Stimulated activated CD4-positive, alpha-beta T cell treated with anti-CD3 and anti-CD28 coated beads, TNF-alpha, amount 100 ng/mL, for 24 hours (primary cell): ENCODE measurements at regions not wholly inside any gene's neighbourhood (a gene's known extent, or its start where the extent isn't known, plus 50 kb on each side); places are given as distances from the start of the nearest gene placed in this dataset.
"Not testable (repeated sequence)": the region's sequence is repeated elsewhere in the genome, so short reads cannot be mapped to it uniquely, and the experiment has no call there.

ENCODE experiments used
- DNase-seq, 3 experiments: peaks; one replicate each; pipeline ENCODE4 v3.0.0-alpha.2; 2020; ENCODE audit warnings: low read depth in 3 of 3

DNA sequence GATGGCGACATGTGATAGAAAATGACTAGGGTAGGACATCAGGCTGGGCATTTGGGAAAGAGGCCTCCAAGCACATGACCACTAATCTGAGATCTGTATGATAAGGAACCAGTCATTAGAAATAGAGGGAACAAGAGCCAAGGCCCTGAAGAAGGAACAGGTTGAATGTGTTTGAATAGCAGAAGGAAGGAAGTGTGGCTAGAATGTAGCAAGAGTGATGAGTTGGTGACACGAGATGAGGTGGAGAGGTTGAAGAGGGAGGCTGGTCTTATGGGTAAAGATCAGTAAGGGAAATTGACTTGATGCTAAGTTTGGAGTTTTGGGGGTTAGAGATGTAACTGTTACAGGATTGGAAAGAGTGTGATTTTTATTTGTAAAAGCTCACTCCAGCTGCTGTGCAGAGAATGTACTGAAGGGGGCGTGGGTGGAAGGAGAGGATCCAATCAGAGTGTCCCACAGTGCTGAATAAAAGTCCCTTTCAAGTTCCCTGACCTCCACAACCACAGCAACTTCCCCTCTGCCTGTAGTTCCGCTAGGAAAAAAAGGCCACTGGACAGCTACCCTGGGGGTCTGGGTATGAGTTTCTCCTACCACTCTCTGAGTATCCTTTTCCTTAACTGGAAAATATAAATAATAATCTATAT is 295.0 kb downstream of the OMA1 start:
- no peak for DNase-seq

DNA sequence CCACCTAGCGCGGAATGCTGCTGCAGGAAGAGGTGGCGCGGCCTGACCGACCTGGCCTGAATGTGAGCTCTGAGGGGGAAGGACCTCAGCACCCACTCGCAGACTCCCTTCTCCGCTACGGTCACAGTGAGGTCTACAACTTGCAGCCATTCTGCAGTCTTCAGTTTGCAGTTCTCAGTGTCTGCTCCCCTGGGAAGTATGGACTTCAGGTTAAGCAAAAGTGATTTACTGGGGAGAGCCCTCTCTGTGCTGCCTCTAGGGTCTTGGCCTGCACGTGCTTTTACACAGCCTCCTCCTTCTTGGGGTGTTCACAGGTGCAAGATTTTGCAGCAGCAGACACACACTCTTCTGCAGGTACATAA is 296.0 kb downstream of the OMA1 start:
- no peak for DNase-seq

DNA sequence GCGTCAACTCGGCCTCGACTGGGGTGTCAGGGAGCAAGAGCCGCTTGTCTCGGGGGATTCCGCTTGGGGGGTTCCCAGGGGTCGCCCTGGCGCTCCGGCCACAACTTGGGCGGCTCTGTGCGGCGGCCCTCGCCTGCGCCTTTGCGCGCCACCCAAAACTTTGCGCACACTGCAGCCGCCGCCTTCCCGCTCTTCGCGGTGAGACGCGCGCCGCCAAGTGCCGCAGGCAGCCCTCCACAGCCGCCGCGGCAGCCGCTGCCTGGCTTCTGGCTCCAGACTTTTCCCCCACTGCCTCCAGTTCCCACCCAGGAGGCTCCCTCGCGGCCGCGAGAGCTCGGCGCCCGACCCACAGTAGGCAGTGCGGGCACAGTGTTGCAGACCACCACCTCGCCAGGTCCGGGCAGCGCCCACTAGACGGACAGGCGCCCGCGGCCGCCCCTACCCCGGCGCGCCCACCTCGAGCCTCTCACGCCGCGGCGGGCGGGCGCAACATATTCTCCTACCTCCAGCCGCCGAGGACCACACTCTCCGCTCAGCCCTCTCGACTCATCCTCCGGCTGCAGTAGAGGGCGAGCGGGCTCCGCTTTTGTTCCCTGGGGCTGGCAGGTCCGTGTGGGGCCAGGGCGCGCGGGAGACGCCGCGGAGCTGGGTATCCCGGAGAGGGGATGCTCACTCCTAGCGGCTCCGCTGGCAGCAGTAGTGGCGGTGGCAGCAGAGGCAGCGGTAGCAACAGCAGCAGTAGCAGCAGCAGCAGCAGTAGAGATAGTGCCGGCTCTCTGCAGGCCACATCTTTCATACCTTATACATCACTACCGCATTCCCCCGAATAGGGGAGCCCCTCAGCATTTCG is 296.6 kb downstream of the OMA1 start:
- peak in 1 of 3 experiments; percentile 7 for DNase-seq

DNA sequence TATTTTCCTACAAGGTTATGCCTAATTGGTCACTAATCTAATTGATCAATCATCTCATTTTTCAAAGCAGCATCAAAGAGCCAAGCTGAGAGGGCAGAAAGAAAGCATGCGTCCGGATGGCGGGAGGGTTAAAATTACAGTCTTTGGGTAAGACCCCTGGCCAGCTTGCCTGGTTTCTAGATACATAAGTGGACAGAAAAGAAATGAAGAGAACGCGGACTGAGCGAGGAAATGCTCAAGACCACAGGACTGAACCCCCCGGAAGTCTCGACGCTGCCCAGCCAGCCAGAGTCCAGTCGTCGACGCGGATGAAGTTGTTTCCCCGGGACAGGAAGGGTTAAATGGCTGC is 297.2 kb downstream of the OMA1 start:
- no peak for DNase-seq

DNA sequence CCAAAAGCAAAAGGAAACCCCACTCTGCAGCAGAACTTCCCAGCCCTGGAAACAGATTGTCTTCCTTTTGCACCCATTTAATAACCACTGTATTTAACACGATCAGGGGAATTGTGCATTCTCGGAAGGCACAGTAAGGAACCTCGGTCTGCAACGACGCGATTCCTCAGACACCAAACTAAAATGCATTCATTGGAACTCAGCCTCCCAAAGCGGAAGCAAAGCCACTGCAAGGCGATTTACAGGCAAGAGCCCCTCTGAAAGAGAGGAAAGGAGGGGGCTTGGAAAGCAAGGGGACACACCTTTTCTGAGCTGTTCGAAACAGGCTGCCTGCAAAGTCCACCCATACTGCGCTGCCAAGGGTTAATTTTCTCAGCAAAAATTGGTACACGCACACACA is 297.7 kb downstream of the OMA1 start:
- DNase-seq = no peak

DNA sequence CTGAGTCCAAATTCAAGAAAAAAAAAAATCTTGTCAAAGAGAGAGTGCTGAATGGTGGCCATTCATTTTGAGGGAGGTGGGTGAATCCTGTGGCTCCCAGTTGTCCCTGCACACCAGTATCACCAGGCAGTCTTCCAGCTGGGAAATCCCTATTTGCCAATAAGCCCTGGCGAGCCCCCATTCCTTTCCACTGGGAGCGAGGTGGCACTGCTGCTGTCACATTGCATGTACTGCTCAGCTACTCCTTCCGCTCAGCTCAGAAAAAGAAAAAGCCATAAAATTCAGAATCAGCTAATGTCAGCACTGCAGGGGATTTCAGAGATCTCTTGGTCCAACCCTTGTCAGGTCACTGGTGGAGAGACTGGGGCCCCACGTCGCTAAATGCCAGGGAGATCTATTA is 298.5 kb downstream of the OMA1 start:
- DNase-seq = no peak

DNA sequence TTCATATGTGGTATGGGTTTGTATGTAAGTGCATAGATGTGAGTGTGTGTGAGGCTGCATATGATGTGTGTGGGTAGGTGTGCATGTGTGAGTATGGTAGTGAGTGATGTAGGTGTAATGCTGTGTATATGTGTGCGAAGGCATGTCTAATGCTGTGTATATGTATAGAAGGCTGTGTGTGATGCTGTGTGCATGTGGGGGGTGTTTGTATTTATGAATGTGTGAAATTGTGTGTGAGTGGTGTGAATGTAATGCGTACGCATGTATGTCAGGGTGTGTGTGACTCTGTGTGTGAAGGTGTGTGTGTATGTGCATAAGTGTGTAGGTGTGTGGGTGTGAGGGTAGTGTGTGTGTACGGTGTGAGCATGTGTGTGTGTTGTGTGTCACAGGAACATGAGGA is 300.0 kb downstream of the OMA1 start:
- DNase-seq = no peak

DNA sequence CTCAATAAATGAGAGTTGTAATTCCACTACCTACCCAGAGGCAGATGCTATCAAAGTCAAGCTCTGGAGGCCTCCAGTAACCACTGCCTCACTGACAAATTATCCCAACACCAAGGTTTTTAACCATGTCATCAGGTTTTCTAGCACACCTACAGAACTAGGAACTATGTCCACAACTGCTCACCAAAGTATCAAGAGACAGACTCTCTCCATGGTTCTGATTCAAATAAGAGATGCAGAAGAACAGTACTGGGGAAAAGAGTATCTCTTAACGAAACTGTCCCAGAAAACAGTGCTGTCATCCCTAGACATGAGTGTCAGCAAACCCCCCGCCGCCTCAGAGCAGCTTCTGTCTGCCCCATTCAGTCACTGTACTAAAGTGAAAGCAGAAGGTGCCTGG is 301.7 kb downstream of the OMA1 start:
- DNase-seq = no peak

DNA sequence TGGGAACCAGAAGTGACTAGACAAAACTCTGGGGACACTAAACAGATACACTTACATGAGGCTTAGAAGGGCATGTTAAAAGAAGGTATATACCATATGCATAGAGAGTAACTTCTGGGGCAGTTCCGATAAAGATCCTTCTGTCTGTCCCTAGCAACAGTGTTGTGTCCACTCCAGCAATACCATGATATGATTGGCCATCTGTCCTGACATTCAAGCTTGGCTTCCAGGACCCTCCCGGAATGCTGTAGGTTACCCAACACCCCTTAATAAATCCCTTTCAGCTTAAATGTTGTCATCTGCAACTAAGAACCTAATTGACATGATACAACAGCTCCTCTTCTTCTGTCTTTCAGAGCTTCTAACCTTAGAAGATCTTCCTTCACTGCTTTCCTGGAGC is 307.7 kb downstream of the OMA1 start:
- DNase-seq = no peak

DNA sequence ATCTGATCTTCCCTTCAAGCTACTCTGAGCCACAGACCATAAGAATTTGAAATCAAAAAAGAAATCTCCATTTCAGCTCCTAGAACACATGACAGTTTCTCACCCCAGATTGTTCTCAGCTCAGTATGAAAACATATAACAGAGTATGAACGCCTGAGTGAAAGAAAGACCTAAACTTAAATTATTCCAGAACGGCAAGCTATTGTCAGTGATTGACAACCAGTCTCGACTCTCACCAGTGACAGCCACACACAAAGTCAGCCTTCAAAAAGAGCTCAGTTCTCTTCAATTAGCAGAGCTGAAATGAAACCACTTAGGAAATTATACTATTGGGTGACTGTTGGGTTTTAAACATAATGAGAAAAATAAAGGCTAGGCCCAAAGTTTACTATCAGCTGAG is 312.8 kb downstream of the OMA1 start:
- no peak for DNase-seq

DNA sequence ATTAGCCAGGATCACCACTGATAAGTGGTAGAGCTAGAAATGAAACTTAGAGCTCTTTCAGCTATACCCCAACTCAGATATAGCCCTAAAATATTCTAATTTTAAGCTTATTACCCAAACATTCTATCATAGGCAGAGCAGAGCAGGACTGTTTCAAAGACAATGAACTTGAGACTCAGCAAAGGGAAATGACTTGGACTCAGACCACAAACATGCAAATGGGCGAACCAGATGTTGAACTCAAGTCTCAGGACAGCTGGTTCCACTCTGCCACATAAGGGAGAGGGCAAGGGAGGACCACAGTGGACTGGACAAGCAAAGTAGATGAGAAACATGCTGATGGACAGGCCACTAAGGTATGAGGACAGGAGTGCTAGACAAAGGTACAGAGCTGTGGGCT is 315.3 kb downstream of the OMA1 start:
- no peak for DNase-seq

DNA sequence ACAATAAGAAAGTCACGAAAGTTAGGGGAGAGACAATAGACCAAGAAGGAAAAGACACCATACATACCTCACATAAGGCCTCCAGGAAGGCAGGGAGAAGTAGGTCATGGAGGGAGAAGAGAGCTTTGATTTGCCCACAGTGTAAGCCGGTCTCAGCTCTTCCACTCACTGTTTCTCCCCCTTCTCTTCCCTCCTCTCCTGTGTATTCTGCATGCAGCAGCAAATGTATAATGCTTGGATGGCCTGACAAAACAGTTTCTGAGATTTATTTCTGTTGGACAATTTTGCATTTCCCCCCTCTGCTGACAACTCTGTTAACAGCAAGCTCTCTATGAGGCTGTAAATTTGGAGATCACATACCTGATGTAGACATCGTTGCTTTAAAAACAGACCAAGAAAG is 318.9 kb downstream of the OMA1 start:
- no peak for DNase-seq

DNA sequence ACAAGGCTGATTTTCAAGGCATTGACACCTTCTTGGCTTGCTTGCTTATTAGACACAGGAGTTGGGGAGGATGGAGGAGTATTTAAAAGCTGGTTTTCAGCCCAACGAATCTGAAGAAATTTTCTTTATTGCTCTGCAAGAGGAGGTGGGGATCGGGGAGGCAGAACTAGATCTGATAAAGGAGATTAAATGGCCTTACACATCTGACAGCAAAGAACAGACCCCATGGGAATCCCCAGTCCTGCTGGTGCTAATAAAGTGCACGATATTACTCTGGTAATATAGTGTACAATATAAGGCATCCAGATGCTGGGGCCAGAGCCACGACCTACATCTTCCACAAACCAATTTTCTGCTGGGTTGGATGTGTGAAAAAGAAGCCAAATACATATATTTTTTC is 323.0 kb downstream of the OMA1 start:
- DNase-seq = no peak

DNA sequence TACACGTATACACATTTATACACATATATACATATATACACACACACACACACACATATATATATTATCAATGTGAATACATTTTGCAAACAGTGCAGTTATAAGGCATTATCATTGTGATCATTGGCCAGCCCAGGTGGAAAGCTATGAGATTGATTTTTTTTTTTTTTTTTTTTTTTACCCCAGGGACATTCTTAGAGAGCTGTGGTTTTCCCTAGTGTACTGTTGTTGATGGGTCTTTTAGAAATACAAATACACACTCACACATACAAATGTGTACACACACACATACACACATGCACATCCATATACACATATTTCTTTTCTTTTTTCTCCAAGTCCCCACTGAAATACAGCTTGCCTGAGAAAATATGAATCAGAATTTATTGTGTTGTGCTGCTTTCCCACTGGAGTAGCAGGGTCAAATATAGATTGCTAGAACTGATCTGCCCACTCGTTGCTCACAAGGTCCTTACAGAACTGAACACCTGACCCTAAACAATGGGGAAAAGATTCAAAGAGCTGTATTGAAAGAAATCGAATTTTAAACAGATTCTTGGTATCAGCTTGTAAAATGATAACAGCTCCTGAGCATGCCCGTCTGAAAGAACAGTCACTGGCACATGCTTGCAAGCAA is 325.6 kb downstream of the OMA1 start:
- no peak for DNase-seq

DNA sequence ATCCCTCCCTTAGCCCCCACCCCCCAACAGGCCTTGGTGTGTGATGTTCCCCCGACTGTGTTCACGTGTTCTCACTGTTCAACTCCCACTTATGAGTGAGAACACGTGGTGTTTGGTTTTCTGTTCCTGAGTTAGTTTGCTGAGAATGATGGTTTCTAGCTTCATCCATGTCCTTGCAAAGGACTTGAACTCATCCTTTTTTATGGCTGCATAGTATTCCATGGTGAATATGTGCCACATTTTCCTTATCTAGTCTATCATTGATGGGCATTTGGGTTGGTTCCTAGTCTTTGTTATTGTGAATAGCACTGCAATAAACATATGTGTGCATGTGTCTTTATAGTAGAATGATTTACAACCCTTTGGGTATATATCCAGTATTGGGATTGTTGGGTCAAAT is 330.4 kb downstream of the OMA1 start:
- DNase-seq = not testable (repeated sequence)

DNA sequence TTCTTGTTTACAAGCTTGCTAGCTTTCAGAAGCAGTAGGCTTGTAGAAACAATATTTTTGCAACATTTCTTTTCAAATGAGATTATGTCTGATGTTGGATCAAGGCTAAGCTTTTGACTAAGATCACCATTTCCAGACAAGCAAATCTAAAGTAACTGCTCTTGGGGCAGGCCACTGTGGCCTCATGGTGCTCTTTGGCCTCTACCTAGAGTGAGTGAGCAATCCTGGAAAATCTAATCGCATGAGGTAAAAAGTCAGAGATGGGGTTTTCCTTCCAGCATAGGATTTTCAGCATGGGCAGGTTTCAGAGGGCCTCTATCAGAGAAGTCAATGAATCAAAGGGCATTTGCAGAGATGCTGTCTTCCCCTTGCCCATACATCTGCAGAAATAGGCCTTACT is 331.9 kb downstream of the OMA1 start:
- DNase-seq = no peak

DNA sequence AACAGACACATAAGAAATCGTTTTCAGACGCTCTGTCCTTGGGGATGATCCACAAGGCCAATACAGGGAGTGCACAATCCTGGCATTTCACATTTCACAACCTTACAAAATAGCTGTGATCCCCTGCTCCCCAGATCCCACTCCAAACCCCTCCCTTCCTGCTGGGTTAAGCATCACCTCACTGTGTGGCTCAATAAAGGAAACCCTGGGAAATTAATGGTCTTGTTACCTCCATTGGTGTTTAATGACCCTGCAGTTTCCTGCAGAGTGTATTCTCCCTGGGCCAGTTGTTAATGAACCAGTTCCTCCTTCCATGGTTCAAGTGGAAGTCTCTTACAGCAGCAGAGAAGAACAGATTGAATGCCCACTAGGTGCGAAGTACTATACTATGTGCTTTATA is 334.7 kb downstream of the OMA1 start:
- DNase-seq = no peak

DNA sequence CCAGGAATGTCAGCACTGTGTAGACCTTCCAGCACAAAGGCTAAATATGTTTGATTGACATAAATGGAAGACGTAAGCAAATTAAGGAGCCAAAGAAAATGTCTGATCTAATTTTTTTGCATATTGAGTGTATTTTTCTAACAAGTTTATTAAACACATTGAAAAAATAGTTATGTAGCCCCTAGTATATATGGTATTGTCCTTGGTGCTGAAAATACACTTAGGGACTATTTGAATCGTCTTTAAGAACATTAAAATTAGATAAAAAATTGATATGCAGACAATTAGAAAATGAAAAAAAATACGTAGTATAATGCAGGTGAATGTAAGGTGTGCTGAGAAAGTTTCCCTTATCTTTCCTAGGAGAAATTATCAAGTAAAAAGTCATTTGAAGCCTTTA is 337.0 kb downstream of the OMA1 start:
- DNase-seq = no peak

DNA sequence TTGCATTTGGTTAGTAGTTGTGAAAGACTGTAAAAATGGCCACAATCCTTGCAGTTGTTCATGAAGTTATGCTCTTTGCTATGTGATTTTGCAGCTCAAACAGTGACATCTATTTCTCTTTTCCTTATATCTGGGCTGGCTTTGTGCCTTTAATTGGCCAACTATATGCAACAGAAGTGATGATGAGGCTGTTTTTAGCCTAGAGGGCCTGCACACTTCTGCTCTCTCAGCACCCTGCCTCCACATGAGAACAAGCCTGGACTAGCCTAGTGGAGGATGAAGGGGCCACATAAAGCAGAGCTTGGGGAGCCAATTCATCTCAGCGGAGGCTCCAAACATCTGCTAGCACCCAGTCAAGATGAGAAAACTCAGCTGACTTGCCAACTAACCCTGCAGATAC is 339.8 kb downstream of the OMA1 start:
- DNase-seq = no peak

DNA sequence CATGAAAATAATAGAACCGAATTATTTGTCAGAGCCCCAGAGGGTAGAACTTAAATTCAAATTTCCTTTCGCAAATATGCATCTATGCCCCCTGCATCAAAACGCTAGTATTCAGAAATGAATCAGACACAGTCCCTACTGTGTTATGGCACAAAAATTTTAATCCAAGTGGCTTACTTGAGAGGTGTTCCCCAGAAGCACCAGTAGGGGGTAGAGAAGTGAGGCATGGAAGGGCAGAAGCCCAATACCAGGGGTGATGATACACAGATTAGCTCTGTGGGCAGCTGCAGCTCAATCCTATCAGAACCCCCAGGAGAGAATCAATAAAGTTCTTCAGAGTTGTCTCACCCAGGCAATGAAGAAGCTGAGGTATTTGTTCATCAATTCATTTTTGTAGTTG is 342.2 kb downstream of the OMA1 start:
- no peak for DNase-seq

DNA sequence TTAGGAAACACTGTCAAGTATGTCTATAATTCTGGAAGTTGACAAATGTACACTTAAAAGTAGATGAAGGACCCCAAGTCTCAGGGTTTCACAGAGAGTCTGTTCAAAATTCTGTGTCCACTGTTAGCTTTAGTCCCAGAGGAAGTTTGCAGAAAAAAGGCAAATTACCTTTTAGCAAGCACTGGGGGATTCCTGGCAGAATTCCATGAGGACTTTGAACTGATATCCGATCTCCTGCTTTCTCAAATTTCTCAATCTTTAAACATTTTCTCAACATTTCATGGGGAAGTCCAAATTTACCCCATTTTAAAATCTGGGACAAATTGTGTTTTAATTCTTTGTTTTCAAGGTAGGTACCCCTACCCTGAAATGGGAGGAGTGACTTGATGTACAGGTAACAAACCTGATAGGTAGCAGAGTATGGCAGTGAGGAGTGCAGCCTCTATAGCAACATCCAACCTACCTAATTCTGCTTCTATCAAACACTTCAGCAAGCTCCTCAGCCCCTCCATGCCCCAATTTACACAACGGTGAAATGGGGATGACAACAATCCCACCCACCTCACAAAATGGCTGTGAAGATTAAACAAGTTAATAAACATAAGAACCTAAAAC is 344.9 kb downstream of the OMA1 start:
- no peak for DNase-seq

DNA sequence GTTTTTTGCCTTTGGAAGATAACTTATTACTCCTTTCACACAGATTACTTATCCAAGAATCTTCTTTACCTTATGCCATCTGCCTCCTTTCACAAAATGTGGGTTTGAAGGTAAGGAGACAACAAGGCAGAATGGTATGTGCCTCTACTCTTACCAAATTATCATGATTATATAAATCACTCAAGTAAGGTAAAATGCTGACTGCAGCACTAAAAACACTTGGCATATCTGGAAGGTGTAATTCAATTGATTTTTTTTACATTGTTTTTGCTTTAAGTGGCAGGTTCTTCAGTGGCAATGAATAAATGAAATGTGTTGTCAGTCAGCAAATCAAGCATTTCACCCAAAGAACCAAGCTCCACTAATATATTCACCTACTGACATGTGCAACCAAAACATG is 346.1 kb downstream of the OMA1 start:
- no peak for DNase-seq

DNA sequence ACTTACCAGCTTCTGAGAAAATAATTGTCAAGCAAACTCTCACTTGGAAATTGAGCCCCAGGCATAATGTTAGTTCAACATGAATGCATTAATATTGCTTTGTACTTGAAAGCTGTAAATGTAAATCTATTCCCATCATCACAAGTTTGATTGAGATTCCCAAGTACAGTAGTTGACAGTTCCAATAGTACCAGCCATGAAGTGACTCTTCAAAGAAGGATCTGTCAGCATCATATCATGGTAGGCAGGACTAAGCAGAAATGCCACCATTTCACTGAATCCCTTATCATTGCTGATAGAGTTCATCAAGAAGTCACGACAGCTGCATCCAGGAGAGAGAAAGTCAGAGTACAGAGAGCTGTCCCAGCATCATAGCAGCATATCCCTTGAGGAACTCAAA is 348.7 kb downstream of the OMA1 start:
- DNase-seq = no peak
